ENCODE measurements at regions not wholly inside any gene's neighbourhood (a gene's known extent, or its start where the extent isn't known, plus 50 kb on each side); places are given as distances from the start of the nearest gene placed in this dataset.

DNA sequence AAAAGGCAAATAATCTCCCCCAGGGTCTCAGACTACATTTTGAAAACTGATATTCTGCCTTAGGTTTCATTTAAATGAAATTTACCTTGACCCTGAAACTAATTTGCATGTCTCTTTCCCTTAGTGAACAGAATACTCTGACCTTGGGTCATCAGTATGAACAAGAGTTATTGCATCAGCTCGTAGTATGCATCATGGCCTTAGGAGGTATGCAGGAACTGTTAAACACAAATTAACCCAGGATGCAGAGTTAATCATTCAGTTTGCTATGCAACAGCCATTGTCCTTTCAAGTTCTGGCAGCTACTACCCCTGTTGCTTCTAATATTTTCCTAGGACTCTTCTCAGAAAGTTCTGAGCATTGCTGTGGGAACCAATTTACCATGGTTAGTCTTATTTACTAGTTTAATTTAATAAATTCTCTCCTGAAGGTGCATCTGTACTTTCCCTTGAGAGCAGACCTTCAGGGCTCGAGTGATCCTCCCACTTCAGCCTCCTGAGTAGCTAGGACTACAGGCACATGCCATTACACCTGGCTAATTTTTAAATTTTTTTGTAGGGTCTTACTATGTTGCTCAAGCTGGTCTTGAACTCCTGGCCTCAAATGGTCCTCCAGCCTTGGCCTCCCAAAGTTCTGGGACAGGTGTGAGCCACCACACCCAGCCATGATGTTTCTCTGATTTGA is 126.7 kb downstream of the TTC6 start:
- intact Hi-C loops (cut with DNase I) = no loop called here

DNA sequence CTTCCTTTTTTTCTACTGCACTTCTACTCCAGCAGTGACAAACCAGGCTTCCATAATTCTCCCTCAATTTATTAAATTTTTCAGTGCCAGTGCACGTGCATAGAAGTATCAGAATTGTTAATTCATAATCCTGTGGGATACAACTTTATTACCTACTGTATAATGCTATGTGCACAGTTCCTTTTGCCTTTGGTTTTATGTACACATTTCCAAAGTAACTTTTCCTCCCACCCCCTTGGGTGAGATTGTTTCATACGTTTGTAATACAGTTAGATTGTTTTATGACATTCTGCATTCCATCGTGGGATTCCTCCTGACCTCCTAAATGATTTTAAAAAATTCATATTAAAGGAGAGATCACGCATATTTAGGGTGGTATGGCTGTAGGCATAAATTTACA is 128.1 kb downstream of the TTC6 start:
- Histone ChIP-seq H3K27me3 (no peaks in the 10 kb centered on the region), H3K9me3 (no peaks in the 10 kb centered on the region), H3K27ac (no peak overlapping the region), H3K4me1 (no peaks in the 10 kb centered on the region), H3K4me3 (no peak overlapping the region), H3K36me3 (no peaks in the 10 kb centered on the region)
- FAIRE-seq (no peak), DNase-seq (no peak), ATAC-seq (no peak)
- intact Hi-C loops (cut with DNase I) = no loop called here
- TF ChIP-seq, protein P1, sequence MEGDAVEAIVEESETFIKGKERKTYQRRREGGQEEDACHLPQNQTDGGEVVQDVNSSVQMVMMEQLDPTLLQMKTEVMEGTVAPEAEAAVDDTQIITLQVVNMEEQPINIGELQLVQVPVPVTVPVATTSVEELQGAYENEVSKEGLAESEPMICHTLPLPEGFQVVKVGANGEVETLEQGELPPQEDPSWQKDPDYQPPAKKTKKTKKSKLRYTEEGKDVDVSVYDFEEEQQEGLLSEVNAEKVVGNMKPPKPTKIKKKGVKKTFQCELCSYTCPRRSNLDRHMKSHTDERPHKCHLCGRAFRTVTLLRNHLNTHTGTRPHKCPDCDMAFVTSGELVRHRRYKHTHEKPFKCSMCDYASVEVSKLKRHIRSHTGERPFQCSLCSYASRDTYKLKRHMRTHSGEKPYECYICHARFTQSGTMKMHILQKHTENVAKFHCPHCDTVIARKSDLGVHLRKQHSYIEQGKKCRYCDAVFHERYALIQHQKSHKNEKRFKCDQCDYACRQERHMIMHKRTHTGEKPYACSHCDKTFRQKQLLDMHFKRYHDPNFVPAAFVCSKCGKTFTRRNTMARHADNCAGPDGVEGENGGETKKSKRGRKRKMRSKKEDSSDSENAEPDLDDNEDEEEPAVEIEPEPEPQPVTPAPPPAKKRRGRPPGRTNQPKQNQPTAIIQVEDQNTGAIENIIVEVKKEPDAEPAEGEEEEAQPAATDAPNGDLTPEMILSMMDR (IDR thresholded peaks at IDR 0.05) = no peak
- WGBS, 2 donors = 36 to 47% methylated on average over 4 of the region's 4 CpGs

More for the DNA sequence above, 126.7 kb downstream of the TTC6 start:
- no peaks in the 10 kb centered on the region for H3K9me3 ChIP-seq
- TF ChIP-seq, protein P1 (IDR thresholded peaks at IDR 0.05) = no peak
- FAIRE-seq (no peak), ATAC-seq (no peak), DNase-seq (no peak)
- no peaks in the 10 kb centered on the region for H3K36me3 ChIP-seq
- 26 to 30% methylated on average over 2 of the region's 2 CpGs for WGBS, 2 donors
- H3K27ac ChIP-seq = no peak overlapping the region
- H3K4me3 ChIP-seq = no peak overlapping the region
- H3K27me3 ChIP-seq = no peaks in the 10 kb centered on the region
- no peaks in the 10 kb centered on the region for H3K4me1 ChIP-seq

DNA sequence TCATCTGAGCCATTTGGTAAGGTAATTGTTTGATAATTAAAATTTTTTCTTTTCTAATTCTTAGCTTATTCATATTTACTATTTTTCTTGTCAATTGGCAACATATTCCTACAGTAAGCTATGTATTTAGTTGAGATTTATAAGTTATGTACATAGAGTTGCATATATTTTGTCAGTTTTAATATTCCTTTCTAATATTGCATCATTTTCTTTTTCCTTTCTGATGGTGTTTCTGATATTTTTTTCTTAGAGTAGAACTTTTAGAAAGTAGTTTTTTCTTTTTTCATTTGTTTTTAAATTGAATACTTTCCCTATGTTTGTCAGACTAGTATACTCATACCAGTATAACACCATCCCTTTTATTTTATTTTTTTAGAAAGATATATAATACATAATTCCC is 131.3 kb downstream of the TTC6 start:
- intact Hi-C loops (cut with DNase I) = no loop called here
- H3K4me1 ChIP-seq = no peaks in the 10 kb centered on the region
- H3K4me3 ChIP-seq = no peak overlapping the region
- TF ChIP-seq, protein P1 (IDR thresholded peaks at IDR 0.05) = no peak
- no peak overlapping the region for H3K27ac ChIP-seq
- H3K27me3 ChIP-seq = no peaks in the 10 kb centered on the region
- DNase-seq = no peak
- H3K36me3 ChIP-seq = no peaks in the 10 kb centered on the region
- no peaks in the 10 kb centered on the region for H3K9me3 ChIP-seq
- FAIRE-seq = no peak
- ATAC-seq = no peak

DNA sequence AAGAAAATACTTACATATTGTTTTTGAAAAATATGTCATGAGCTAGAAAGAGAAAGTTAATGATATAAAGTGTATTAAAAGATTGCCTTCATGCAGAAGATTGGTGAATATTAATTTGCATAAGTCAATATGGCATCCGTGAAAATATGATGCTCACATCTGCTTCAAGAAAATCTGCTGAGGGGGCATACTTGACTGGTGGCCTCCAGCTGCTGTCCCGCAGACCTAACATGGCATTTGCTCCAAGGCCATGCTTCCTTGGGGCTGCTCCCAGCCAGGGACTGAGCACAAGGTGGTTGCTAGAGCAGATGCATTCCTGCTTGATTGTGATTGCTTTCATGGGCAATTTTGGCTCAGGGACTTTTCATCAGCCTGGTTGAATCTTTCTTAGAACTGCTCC is 133.8 kb downstream of the TTC6 start:
- H3K9me3 ChIP-seq = no peaks in the 10 kb centered on the region
- intact Hi-C loops (cut with DNase I) = no loop called here
- ATAC-seq (no peak), FAIRE-seq (no peak), DNase-seq (no peak)
- H3K27ac ChIP-seq = no peak overlapping the region
- H3K4me3 ChIP-seq = no peak overlapping the region
- no peaks in the 10 kb centered on the region for H3K36me3 ChIP-seq
- TF ChIP-seq, protein P1 (IDR thresholded peaks at IDR 0.05) = no peak
- WGBS, 2 donors = 66 to 68% methylated on average over 2 of the region's 2 CpGs
- H3K4me1 ChIP-seq = no peaks in the 10 kb centered on the region
- H3K27me3 ChIP-seq = no peaks in the 10 kb centered on the region

DNA sequence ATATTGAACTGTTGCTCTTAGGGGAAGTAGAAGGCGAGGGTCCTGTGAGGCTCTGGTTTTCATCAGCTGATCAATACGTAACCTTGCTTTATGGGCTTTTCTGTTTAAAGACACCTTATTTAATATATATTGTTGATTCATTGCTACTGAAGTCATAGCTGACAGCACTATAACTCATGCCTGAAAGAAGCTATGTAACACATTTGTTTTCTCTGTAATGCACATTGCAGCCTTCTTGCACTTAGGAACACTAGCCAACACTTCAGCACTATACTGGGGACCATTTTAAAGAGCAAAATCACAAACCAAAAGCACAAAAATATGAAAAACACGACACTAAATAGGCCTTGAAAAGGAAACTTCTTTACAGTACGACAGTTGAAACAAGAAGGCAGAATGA is 135.7 kb downstream of the TTC6 start:
- 46 to 53% methylated on average over 4 of the region's 4 CpGs for WGBS, 2 donors
- Histone ChIP-seq H3K36me3 (no peaks in the 10 kb centered on the region), H3K4me3 (no peak overlapping the region), H3K9me3 (no peaks in the 10 kb centered on the region), H3K27me3 (no peaks in the 10 kb centered on the region), H3K27ac (no peak overlapping the region), H3K4me1 (no peaks in the 10 kb centered on the region)
- TF ChIP-seq, protein P1 (IDR thresholded peaks at IDR 0.05) = no peak
- DNase-seq (no peak), ATAC-seq (no peak), FAIRE-seq (no peak)
- intact Hi-C loops (cut with DNase I) = no loop called here
